ENCODE measurements at regions not wholly inside any gene's neighbourhood (a gene's known extent, or its start where the extent isn't known, plus 50 kb on each side); places are given as distances from the start of the nearest gene placed in this dataset.
"Not testable (repeated sequence)": the region's sequence is repeated elsewhere in the genome, so short reads cannot be mapped to it uniquely, and the experiment has no call there.

DNA sequence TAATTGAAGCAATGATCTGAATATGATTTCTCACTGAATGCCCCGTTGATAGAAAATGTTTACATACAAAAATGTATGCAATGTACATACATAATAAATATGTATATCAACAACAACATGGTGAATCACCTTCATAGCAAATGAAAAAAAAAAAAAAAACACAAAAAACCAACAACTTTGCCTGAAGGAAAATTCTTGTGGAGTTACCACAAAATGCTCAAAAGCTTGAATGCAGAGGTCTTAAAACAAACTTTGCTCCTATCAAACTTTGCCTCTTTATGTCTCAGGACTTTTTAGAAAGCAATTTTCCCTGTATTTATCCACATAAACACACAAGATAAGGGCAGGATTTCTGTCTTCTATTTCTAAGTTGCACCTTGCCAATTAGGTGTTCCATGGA, 92.9 kb upstream of the SIX2 start:
- H3K9me3 ChIP-seq (ENCODE audit: low read length) = no peaks in the 10 kb centered on the region
- H3K9me2 ChIP-seq (ENCODE audit: low read depth, low read length) = no peaks in the 10 kb centered on the region
- H3K4me2 ChIP-seq (ENCODE audit: low read length) = no peak overlapping the region
- H3K4me1 ChIP-seq (ENCODE audit: insufficient read depth, low read length, severe bottlenecking) = no peaks in the 10 kb centered on the region
- no peak overlapping the region for H2AFZ ChIP-seq (ENCODE audit: low read length)
- TF ChIP-seq EZH2 (IDR thresholded peaks at IDR 0.05; ENCODE audit: borderline replicate concordance, low read length) = no peak
- TF ChIP-seq, protein P1, sequence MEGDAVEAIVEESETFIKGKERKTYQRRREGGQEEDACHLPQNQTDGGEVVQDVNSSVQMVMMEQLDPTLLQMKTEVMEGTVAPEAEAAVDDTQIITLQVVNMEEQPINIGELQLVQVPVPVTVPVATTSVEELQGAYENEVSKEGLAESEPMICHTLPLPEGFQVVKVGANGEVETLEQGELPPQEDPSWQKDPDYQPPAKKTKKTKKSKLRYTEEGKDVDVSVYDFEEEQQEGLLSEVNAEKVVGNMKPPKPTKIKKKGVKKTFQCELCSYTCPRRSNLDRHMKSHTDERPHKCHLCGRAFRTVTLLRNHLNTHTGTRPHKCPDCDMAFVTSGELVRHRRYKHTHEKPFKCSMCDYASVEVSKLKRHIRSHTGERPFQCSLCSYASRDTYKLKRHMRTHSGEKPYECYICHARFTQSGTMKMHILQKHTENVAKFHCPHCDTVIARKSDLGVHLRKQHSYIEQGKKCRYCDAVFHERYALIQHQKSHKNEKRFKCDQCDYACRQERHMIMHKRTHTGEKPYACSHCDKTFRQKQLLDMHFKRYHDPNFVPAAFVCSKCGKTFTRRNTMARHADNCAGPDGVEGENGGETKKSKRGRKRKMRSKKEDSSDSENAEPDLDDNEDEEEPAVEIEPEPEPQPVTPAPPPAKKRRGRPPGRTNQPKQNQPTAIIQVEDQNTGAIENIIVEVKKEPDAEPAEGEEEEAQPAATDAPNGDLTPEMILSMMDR (IDR thresholded peaks at IDR 0.05; ENCODE audit: low read length) = no peak
- no peaks in the 10 kb centered on the region for H3K79me2 ChIP-seq (ENCODE audit: insufficient read depth, low read length)
- no peaks in the 10 kb centered on the region for H3K27me3 ChIP-seq (ENCODE audit: insufficient read depth, low read length)
- no peaks in the 10 kb centered on the region for H3K36me3 ChIP-seq (ENCODE audit: insufficient read depth, low read length)
- H3K4me3 ChIP-seq (ENCODE audit: low read depth, low read length, poor library complexity, severe bottlenecking) = no peak overlapping the region
- no peaks in the 10 kb centered on the region for H3F3A ChIP-seq (ENCODE audit: insufficient read depth, low read length)
- no peak overlapping the region for H3K9ac ChIP-seq (ENCODE audit: low read length)
- H3K27ac ChIP-seq (ENCODE audit: low read depth, low read length, poor library complexity, severe bottlenecking) = no peak overlapping the region
- no peaks in the 10 kb centered on the region for H4K20me1 ChIP-seq (ENCODE audit: insufficient read depth, low read length)

DNA sequence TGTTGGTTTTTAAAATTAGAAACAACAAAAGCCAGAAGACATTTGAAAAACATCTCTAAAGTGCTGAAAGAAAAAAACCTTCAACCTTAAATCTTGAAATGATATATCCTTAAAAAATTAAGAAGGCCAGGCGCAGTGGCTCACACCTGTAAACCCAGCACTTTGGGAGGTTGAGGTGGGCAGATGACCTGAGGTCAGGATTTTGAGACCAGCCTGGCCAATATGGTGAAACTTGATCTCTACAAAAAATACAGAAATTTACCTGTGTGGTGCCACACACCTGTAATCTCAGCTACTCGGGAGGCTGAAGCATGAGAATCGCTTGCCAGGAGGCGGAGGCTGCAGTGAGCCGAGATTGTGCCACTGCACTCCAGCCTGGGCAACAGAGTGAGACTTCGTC, 87.7 kb upstream of the SIX2 start:
- Histone ChIP-seq H3K27ac (ENCODE audit: low read depth, low read length, poor library complexity, severe bottlenecking) (no peak overlapping the region), H3K4me1 (ENCODE audit: insufficient read depth, low read length, severe bottlenecking) (no peaks in the 10 kb centered on the region), H4K20me1 (ENCODE audit: insufficient read depth, low read length) (no peaks in the 10 kb centered on the region), H3K4me3 (ENCODE audit: low read depth, low read length, poor library complexity, severe bottlenecking) (no peak overlapping the region), H3K27me3 (ENCODE audit: insufficient read depth, low read length) (no peaks in the 10 kb centered on the region; the same call in 1 of the 2 replicates), H2AFZ (ENCODE audit: low read length) (no peak overlapping the region), H3K9me3 (ENCODE audit: low read length) (no peaks in the 10 kb centered on the region), H3K4me2 (ENCODE audit: low read length) (no peak overlapping the region), H3F3A (ENCODE audit: insufficient read depth, low read length) (no peaks in the 10 kb centered on the region), H3K79me2 (ENCODE audit: insufficient read depth, low read length) (no peaks in the 10 kb centered on the region), H3K36me3 (ENCODE audit: insufficient read depth, low read length) (no peaks in the 10 kb centered on the region), H3K9me2 (ENCODE audit: low read depth, low read length) (no peaks in the 10 kb centered on the region), H3K9ac (ENCODE audit: low read length) (no peak overlapping the region)
- TF ChIP-seq, protein P1 (IDR thresholded peaks at IDR 0.05; ENCODE audit: low read length) = no peak
- no peak for TF ChIP-seq EZH2 (IDR thresholded peaks at IDR 0.05; ENCODE audit: borderline replicate concordance, low read length)

DNA sequence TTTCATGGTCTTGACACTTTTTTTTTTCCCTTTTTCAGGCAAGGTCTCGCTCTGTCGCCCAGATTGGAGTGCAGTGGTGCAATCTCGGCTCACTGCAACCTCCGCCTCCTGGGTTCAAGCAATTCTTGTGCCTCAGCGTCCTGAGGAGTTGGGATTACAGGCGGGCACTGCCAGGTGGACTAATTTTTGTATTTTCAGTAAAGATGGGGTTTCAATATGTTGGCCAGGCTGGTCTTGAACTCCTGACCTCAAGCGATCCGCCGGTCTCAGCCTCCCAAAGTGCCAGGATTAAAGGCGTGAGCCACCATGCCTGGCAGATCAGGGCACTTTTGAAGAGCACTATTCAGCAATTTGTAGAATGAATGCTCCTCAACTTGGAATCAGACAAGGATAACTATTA, 86.8 kb upstream of the SIX2 start:
- not testable (repeated sequence) for H3K27ac ChIP-seq (ENCODE audit: low read depth, low read length, poor library complexity, severe bottlenecking); H3K79me2 ChIP-seq (ENCODE audit: insufficient read depth, low read length); H4K20me1 ChIP-seq (ENCODE audit: insufficient read depth, low read length); H3K9me2 ChIP-seq (ENCODE audit: low read depth, low read length); H2AFZ ChIP-seq (ENCODE audit: low read length); H3K4me3 ChIP-seq (ENCODE audit: low read depth, low read length, poor library complexity, severe bottlenecking); H3K4me1 ChIP-seq (ENCODE audit: insufficient read depth, low read length, severe bottlenecking); H3K27me3 ChIP-seq (ENCODE audit: insufficient read depth, low read length); H3K9ac ChIP-seq (ENCODE audit: low read length); H3K4me2 ChIP-seq (ENCODE audit: low read length); H3K9me3 ChIP-seq (ENCODE audit: low read length); H3K36me3 ChIP-seq (ENCODE audit: insufficient read depth, low read length); H3F3A ChIP-seq (ENCODE audit: insufficient read depth, low read length)

DNA sequence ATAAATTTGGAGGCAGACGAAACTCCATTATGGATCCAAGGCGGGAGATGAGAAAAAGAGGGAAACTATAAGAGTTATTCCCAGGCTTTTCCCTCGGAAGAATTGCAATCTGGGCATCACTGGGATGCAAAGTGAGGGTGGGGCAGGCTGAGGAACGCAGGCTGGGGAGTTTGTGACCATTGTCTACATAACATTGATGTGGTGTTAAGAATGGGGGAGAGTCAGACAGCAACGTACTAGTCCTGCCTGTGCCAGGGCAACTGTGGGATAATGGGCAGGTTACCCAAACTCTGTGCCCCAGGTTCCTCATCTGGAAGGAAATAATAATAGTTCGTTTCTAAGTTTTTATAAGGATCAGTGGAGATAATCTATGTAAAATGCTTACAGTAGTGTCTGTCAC, 84.4 kb upstream of the SIX2 start:
- H2AFZ ChIP-seq (ENCODE audit: low read length) = no peak overlapping the region
- H3K79me2 ChIP-seq (ENCODE audit: insufficient read depth, low read length) = no peaks in the 10 kb centered on the region
- H3K4me2 ChIP-seq (ENCODE audit: low read length) = no peak overlapping the region
- no peaks in the 10 kb centered on the region; the same call in 1 of the 2 replicates for H3K27me3 ChIP-seq (ENCODE audit: insufficient read depth, low read length)
- H3F3A ChIP-seq (ENCODE audit: insufficient read depth, low read length) = no peaks in the 10 kb centered on the region
- H3K36me3 ChIP-seq (ENCODE audit: insufficient read depth, low read length) = no peaks in the 10 kb centered on the region
- H3K27ac ChIP-seq (ENCODE audit: low read depth, low read length, poor library complexity, severe bottlenecking) = no peak overlapping the region
- H3K9me2 ChIP-seq (ENCODE audit: low read depth, low read length) = no peaks in the 10 kb centered on the region
- H3K4me3 ChIP-seq (ENCODE audit: low read depth, low read length, poor library complexity, severe bottlenecking) = no peak overlapping the region
- H3K9ac ChIP-seq (ENCODE audit: low read length) = no peak overlapping the region
- H3K9me3 ChIP-seq (ENCODE audit: low read length) = no peaks in the 10 kb centered on the region
- no peaks in the 10 kb centered on the region for H4K20me1 ChIP-seq (ENCODE audit: insufficient read depth, low read length)
- TF ChIP-seq, protein P1 (IDR thresholded peaks at IDR 0.05; ENCODE audit: low read length) = no peak
- no peak for TF ChIP-seq EZH2 (IDR thresholded peaks at IDR 0.05; ENCODE audit: borderline replicate concordance, low read length)
- H3K4me1 ChIP-seq (ENCODE audit: insufficient read depth, low read length, severe bottlenecking) = peaks cover 11% of the 10 kb centered on the region

Data from OCI-LY1 (cell line).